AG04450 (cell line): ENCODE measurements at regions not wholly inside any gene's neighbourhood (a gene's known extent, or its start where the extent isn't known, plus 50 kb on each side); places are given as distances from the start of the nearest gene placed in this dataset.
A peak's percentile ranks its signal among the peaks of the same experiment; 100 is the strongest.
"Not testable (repeated sequence)": the region's sequence is repeated elsewhere in the genome, so short reads cannot be mapped to it uniquely, and the experiment has no call there.

Experiments
- CTCF ChIA-PET: fragments of 300-600, 350-600 bp; formaldehyde crosslinking; extraction: SDS; loops from one replicate; lab custom pipeline; 2022; ENCODE audit warnings: antibody characterized with exemption, inconsistent platforms; lab: Charles Lee
- POLR2A ChIA-PET: fragments of 350-600 bp; formaldehyde crosslinking; extraction: SDS; loops from one replicate; lab custom pipeline; 2021; ENCODE audit warnings: antibody characterized with exemption, inconsistent platforms; lab: Yijun Ruan, JAX
- DNase-seq: peaks from one replicate; pipeline ENCODE4 v3.0.0-alpha.2; 2011; ENCODE audit warnings: low read depth, low spot score
- H3K27ac ChIP-seq: one replicate; pipeline ENCODE4 v1.5.1; 2012; ENCODE audit warnings: low read depth, low read length, control low read depth
- H3K27me3 ChIP-seq: one replicate; pipeline ENCODE4 v1.6.0; 2012; ENCODE audit warnings: low read length; ENCODE audit not compliant: control insufficient read depth, insufficient read depth
- H3K4me3 ChIP-seq: 2 replicates; pipeline ENCODE4 v1.5.1; 2011; ENCODE audit warnings: mild to moderate bottlenecking, low read depth, low read length, control low read depth
- H3K9me3 ChIP-seq: 2 replicates; pipeline ENCODE4 v1.5.1; 2012; ENCODE audit warnings: low read length; ENCODE audit not compliant: control insufficient read depth, insufficient read depth
- TF ChIP-seq, protein P1 (sequence below): IDR thresholded peaks from 2 replicates; pipeline ENCODE4 v1.5.1; 2011; ENCODE audit warnings: low read depth, low read length, control low read depth, inconsistent platforms

DNA sequence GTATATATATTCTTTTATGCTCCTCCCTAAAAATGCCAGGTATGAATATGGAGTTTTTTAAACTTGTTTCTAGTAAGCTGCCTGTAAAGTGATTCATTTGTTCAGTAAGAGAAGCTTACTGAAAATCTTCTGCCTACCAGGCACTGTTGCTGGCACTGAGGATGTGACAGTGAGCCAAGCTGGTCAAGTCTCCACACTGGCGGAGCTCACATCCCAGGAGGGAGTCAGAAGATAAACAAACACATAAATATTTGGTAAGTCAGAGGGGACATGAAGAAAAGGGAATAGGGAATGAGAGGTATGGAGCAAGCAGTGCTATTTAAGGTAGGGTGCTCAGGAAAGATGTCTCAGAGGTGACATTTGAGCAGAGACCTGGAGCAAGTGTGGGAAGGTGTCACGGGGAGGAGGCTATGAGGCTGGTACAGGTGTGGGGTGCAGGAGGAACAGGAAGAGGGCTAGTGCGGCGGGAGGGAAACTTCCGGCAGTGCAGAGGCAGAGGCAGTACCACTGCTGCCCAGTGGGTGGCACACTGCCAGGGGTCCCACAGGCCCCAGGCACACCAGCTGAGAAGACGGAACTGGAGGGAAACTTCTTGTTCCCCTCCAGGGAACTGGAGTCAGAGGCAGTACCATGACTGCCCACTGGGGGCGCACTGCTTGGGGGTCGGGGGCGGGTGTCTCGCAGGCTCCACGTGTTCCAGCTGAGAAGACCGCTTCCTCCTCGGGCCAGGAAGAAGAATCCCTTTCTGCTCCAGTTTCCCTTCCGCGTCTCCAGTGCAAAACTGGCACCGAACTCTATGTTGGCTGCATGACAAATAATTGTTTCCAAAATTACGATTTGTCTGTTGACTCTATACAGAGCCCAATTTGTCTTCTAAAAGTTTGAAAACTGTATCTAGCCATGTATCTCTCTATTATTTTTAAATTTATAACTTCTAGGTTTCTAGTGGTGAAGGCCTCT, 161.0 kb downstream of the TEX36 start:
- TF ChIP-seq, protein P1, sequence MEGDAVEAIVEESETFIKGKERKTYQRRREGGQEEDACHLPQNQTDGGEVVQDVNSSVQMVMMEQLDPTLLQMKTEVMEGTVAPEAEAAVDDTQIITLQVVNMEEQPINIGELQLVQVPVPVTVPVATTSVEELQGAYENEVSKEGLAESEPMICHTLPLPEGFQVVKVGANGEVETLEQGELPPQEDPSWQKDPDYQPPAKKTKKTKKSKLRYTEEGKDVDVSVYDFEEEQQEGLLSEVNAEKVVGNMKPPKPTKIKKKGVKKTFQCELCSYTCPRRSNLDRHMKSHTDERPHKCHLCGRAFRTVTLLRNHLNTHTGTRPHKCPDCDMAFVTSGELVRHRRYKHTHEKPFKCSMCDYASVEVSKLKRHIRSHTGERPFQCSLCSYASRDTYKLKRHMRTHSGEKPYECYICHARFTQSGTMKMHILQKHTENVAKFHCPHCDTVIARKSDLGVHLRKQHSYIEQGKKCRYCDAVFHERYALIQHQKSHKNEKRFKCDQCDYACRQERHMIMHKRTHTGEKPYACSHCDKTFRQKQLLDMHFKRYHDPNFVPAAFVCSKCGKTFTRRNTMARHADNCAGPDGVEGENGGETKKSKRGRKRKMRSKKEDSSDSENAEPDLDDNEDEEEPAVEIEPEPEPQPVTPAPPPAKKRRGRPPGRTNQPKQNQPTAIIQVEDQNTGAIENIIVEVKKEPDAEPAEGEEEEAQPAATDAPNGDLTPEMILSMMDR: peak; percentile 66
- Histone ChIP-seq H3K4me3 (no peak overlapping the region), H3K9me3 (no peaks in the 10 kb centered on the region; the same call in 1 of the 2 replicates), H3K27me3 (peaks cover 4% of the 10 kb centered on the region), H3K27ac (no peak overlapping the region)
- POLR2A ChIA-PET: no interaction called here
- DNase-seq: no peak
- CTCF ChIA-PET: interaction anchor here (1.0 to 2.0 kb wide), 4 partner anchors 9 to 474 kb away, joined by 3 to 9 read pairs (median 3); no protein-coding TSS in a partner anchor

DNA sequence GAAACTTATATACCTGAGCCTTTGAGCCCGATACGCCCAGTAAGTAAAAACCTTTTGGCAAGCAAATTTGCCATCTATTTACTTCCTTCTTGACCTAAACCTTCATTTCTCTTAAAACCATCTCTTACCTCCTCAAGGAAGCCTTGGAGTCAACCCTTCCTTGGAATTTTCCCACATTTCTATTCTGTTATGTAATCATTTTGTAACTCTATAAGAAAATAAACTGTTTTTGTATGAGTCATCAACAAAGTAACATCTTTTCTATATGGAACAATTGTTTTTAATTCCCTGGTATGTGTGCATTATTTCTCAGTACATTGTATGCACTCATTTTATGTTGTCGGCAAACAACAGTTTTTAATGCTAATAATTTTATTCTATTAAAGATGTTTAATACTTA, 162.0 kb downstream of the TEX36 start:
- ChIA-PET CTCF (interaction anchor here (2.0 kb wide), 1 partner anchor 8 kb away, joined by 9 read pairs; no protein-coding TSS in a partner anchor), POLR2A (no interaction called here)
- Histone ChIP-seq H3K27ac (no peak overlapping the region), H3K27me3 (peaks cover 4% of the 10 kb centered on the region), H3K9me3 (no peaks in the 10 kb centered on the region; the same call in 1 of the 2 replicates), H3K4me3 (no peak overlapping the region)
- TF ChIP-seq, protein P1: no peak
- no peak for DNase-seq

DNA sequence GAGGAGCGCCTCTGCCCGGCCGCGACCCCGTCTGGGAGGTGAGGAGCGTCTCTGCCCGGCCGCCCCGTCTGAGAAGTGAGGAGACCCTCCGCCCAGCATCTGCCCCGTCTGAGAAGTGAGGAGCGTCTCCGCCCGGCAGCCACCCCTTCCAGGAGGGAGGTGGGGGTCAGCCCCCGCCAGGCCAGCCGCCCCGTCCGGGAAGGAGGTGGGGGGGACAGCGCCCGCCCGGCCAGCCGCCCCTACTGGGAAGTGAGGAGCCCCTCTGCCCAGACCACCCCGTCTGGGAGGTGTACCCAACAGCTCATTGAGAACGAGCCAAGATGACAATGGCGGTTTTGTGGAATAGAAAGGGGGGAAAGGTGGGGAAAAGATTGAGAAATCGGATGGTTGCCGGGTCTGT, 164.6 kb downstream of the TEX36 start:
- POLR2A ChIA-PET, H3K9me3 ChIP-seq, H3K27ac ChIP-seq, H3K4me3 ChIP-seq, H3K27me3 ChIP-seq, CTCF ChIA-PET, DNase-seq: not testable (repeated sequence)

DNA sequence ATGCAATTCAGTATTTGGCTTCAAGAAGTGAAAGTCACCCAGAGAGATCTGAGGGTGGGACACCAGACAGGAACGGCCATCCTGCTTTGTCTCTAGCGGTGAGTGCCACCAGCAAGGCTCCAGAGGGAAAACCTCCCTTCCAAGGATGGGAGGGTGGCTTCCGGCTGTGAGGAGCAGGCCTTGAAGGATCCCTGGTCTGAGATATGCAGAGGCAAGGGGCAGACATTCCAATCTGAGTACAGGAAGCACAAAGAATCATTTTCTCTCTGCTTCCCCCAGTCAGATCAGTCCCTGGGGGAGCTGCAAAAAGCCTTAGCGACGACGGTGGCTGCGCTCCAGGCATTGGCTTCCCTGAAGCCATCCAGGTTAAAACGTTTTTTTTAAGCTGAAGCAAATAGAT, 167.4 kb downstream of the TEX36 start:
- DNase-seq: no peak
- CTCF ChIA-PET: no interaction called here
- no peaks in the 10 kb centered on the region; the same call in 1 of the 2 replicates for H3K9me3 ChIP-seq
- peak overlapping the region; percentile 11 for H3K27ac ChIP-seq
- POLR2A ChIA-PET: no interaction called here
- TF ChIP-seq, protein P1: no peak
- H3K4me3 ChIP-seq: no peak overlapping the region
- H3K27me3 ChIP-seq: no peaks in the 10 kb centered on the region

DNA sequence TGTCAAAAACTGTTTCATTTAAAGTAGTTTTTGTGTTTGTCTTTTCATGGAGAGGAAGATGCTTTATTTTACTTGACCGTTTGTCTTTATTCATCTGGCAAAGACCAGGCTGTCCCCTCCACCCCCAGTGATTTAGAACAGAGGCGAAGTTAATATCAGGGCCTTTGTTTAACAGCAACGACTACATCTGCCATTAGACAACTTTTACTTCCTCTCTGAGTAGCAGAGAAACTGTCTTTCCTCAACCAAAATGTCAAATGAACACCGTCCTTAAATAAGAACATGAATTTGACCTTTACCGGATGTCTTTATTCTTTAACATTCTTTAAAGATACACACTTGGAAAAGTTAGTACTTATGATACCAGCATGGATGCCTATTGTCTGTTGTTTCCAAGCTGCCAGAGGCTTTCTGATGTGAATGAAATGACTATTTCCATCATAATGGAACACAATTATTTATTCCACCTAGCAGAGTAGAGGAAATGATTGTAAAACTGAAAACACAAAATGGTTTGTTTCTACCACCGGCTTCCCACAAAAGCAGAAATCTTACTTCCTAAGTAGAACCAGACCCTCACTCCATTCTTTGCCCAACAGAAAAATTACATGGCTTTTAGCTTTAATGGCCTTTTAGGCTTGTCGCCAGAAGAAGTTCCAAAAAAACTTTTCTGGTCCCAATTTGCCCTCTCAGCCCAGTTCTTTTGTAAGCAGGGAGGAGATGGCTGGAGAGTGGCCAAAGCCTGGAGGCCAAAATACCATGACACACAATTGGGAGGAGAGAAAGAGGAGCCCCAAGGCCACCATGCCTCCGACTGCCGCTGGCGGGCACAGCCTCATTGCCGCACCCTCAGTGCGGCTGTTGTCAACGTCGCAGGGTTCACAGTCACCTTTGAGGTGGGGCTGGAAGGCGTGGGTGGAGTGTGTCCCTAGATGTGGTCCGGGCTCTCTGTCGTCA, 168.5 kb downstream of the TEX36 start:
- DNase-seq: no peak
- CTCF ChIA-PET: no interaction called here

More for the DNA sequence above, 168.5 kb downstream of the TEX36 start:
- TF ChIP-seq, protein P1: no peak
- Histone ChIP-seq H3K9me3 (no peaks in the 10 kb centered on the region; the same call in 1 of the 2 replicates), H3K27me3 (no peaks in the 10 kb centered on the region), H3K27ac (no peak overlapping the region), H3K4me3 (no peak overlapping the region)
- POLR2A ChIA-PET: no interaction called here
